ENCODE measurements at regions not wholly inside any gene's neighbourhood (a gene's known extent, or its start where the extent isn't known, plus 50 kb on each side); places are given as distances from the start of the nearest gene placed in this dataset.

DNA sequence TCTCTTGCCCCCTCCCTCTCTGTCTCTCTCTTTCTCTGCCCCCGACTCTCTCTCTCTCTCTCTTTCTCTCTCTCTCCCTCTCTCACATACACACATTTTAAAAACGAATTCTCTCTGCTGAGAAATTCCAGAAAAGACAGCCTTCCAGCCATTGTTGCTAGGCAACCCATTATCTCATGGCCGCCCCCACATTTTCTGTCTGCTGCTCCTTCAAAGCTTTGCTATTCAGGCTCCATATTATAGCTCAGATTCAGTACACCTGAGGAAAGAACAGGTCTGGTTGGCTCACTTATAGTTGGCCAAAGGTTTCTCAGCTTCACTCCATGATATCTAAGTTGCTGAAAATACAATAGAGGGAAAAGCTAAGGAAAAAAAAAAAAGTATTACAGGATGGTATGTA lies 174.4 kb upstream of the RADX start:
- Histone ChIP-seq H3K4me3 (ENCODE audit: low read depth, low read length) (no peak overlapping the region), H3K27me3 (ENCODE audit: control insufficient read depth, insufficient read depth, low read length) (peaks cover 4% of the 10 kb centered on the region), H3K36me3 (ENCODE audit: control insufficient read depth, insufficient read depth, low read length) (no peaks in the 10 kb centered on the region)
- DNase-seq (ENCODE audit: low read depth), result no peak
- TF ChIP-seq, protein P1, sequence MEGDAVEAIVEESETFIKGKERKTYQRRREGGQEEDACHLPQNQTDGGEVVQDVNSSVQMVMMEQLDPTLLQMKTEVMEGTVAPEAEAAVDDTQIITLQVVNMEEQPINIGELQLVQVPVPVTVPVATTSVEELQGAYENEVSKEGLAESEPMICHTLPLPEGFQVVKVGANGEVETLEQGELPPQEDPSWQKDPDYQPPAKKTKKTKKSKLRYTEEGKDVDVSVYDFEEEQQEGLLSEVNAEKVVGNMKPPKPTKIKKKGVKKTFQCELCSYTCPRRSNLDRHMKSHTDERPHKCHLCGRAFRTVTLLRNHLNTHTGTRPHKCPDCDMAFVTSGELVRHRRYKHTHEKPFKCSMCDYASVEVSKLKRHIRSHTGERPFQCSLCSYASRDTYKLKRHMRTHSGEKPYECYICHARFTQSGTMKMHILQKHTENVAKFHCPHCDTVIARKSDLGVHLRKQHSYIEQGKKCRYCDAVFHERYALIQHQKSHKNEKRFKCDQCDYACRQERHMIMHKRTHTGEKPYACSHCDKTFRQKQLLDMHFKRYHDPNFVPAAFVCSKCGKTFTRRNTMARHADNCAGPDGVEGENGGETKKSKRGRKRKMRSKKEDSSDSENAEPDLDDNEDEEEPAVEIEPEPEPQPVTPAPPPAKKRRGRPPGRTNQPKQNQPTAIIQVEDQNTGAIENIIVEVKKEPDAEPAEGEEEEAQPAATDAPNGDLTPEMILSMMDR (IDR thresholded peaks at IDR 0.05; ENCODE audit: insufficient read depth, low read length, poor library complexity, severe bottlenecking), result no peak

DNA sequence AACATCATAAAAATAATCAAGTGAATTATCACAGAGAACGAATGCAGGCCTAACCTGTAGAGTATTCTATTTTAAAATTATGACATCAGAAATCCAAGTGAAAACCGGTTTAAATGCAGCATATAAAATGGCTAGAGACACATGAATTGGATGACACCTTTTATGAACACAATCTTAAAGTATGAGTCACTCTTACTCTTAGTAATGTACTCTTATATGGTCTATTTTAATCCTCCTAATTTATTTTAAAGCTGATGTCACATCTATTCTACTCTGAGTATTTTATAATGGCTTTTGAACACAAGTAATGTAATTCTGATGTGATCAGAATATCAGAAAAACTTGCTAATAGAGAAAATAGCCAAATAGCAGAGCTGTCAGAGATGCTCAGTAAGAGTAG lies 161.4 kb upstream of the RADX start:
- no peak overlapping the region for H3K4me3 ChIP-seq (ENCODE audit: low read depth, low read length)
- no peak for DNase-seq (ENCODE audit: low read depth)
- no peaks in the 10 kb centered on the region for H3K27me3 ChIP-seq (ENCODE audit: control insufficient read depth, insufficient read depth, low read length)
- H3K36me3 ChIP-seq (ENCODE audit: control insufficient read depth, insufficient read depth, low read length), result no peaks in the 10 kb centered on the region
- TF ChIP-seq, protein P1 (IDR thresholded peaks at IDR 0.05; ENCODE audit: insufficient read depth, low read length, poor library complexity, severe bottlenecking), result no peak

DNA sequence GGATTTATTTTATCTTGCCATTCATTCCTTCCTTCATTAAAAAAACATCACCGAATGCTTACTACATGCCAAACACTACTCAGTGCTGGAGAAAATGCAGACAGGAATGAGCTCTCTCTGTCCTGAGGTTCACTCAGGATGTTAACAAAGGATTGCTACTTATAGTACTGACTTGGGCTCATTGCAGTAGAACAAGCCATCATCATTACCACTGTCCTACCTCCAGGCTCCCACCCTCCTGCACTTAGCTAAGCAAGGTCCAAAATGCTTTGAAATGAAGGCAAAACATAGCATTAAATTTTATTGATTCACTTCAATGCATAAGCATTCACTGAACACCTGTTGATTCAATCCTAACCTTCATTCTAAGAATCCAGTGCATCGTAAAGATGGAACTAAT lies 159.8 kb upstream of the RADX start:
- Histone ChIP-seq H3K36me3 (ENCODE audit: control insufficient read depth, insufficient read depth, low read length) (no peaks in the 10 kb centered on the region), H3K4me3 (ENCODE audit: low read depth, low read length) (no peak overlapping the region), H3K27me3 (ENCODE audit: control insufficient read depth, insufficient read depth, low read length) (no peaks in the 10 kb centered on the region)
- no peak for DNase-seq (ENCODE audit: low read depth)
- TF ChIP-seq, protein P1 (IDR thresholded peaks at IDR 0.05; ENCODE audit: insufficient read depth, low read length, poor library complexity, severe bottlenecking), result no peak

DNA sequence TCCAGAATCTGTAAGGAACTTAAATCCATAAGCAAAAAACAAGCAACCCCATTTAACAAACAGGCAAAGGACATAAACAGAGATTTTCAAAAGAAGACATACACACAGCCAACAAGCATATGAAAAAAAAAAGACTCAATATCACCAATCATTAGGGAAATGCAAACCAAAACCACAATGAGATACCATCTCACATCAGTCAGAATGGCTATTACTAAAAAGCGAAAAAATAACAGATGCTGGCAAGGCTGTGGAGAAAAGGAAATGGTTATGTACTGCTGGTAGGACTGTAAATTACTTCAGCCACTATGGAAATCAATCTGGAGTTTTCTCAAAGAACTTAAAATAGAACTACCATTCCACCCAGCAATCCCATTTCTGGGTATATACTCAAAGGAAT lies 156.8 kb upstream of the RADX start:
- no peaks in the 10 kb centered on the region for H3K27me3 ChIP-seq (ENCODE audit: control insufficient read depth, insufficient read depth, low read length)
- DNase-seq (ENCODE audit: low read depth), result no peak
- no peaks in the 10 kb centered on the region for H3K36me3 ChIP-seq (ENCODE audit: control insufficient read depth, insufficient read depth, low read length)
- TF ChIP-seq, protein P1 (IDR thresholded peaks at IDR 0.05; ENCODE audit: insufficient read depth, low read length, poor library complexity, severe bottlenecking), result no peak
- no peak overlapping the region for H3K4me3 ChIP-seq (ENCODE audit: low read depth, low read length)

DNA sequence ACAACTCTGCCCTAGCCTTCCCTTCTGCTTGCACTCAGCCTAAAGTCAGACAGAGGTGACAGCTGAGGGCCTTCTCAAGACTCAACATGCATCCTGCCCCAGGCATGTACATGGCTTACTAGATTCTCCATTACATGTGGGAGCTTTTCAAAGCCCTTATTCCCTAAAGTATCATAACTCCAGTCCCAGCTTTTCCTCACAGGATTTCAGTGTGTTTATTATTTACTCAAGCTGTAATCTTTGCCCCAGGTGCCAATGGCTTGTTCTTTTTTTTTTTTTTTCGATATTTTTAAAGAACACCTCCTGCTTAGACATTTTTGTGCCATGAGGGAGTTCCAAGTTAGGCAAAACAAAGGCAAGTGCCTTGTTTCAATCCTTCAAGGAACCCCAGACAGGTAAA lies 154.0 kb upstream of the RADX start:
- TF ChIP-seq, protein P1 (IDR thresholded peaks at IDR 0.05; ENCODE audit: insufficient read depth, low read length, poor library complexity, severe bottlenecking), result no peak
- Histone ChIP-seq H3K27me3 (ENCODE audit: control insufficient read depth, insufficient read depth, low read length) (no peaks in the 10 kb centered on the region), H3K36me3 (ENCODE audit: control insufficient read depth, insufficient read depth, low read length) (no peaks in the 10 kb centered on the region), H3K4me3 (ENCODE audit: low read depth, low read length) (no peak overlapping the region)
- DNase-seq (ENCODE audit: low read depth), result no peak

DNA sequence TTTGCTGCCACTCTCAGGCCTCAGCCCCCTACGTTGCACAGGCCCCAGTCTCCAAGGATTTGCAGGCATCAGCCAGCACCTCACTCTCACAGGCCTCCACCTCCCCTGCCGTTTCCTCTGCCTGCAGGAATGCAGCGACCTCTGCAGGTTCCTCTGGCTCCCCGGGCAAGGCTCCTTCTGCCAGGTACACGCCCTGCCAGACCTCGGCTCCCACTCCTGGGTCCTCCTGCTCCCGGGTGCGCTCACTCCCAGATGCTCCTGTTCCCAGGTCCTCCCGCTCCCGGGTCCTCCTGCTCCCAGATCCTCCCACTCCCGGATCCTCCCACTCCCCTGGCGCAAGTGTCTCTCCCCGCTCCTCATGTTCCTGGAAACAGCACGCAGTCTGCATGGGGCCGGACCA lies 144.4 kb upstream of the RADX start:
- TF ChIP-seq, protein P1 (IDR thresholded peaks at IDR 0.05; ENCODE audit: insufficient read depth, low read length, poor library complexity, severe bottlenecking), result no peak
- DNase-seq (ENCODE audit: low read depth), result no peak
- Histone ChIP-seq H3K36me3 (ENCODE audit: control insufficient read depth, insufficient read depth, low read length) (no peaks in the 10 kb centered on the region), H3K4me3 (ENCODE audit: low read depth, low read length) (no peak overlapping the region), H3K27me3 (ENCODE audit: control insufficient read depth, insufficient read depth, low read length) (no peaks in the 10 kb centered on the region)

Data from kidney epithelial cell (primary cell).